ENCODE measurements at regions not wholly inside any gene's neighbourhood (a gene's known extent, or its start where the extent isn't known, plus 50 kb on each side); places are given as distances from the start of the nearest gene placed in this dataset.

DNA sequence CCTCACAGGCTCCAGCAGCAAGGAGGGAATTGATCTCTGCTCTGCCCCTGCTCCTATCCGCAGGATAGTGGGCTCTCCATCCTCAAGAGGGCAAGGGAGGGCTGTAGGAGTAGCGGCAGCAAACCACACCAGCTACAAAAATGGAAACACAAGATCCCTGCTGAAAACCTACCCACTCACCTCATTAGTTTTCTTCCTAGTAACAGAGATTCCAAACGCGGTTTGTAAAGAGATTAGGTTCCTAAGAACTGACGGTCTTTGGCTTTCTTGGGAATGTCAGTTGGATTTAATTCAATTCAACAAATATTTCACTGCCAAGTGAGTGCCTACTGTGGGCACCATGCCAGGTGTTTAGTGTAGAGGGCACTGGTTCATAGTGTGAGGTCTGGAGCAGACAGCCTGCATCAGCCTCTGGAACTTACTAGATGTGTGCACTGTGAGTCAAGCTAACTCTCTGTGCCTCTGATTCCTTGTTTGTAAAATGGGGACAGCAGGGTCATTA lies 84.7 kb downstream of the MRPL46 start:
- Histone ChIP-seq H3K9ac (ENCODE audit: low read length) (no peak overlapping the region), H3K27ac (ENCODE audit: low read depth, low read length) (no peak overlapping the region), H3K4me2 (ENCODE audit: low read length) (no peak overlapping the region), H2AFZ (ENCODE audit: low read depth, low read length, poor library complexity, severe bottlenecking) (no peak overlapping the region), H3K4me3 (replicated peaks in 1 of 2; ENCODE audit: low read depth in 1 of 2, low read length in 2 of 2) (no peak overlapping the region), H3K36me3 (ENCODE audit: control insufficient read depth in 1 of 2, insufficient read depth in 2 of 2, low read length in 2 of 2) (no peaks in the 10 kb centered on the region), H4K20me1 (ENCODE audit: insufficient read depth) (no peaks in the 10 kb centered on the region), H3K9me2 (ENCODE audit: insufficient read depth) (no peaks in the 10 kb centered on the region), H3K9me3 (ENCODE audit: control insufficient read depth in 1 of 2, insufficient read depth in 1 of 2, low read depth in 1 of 2, low read length in 2 of 2) (no peaks in the 10 kb centered on the region), H3K27me3 (ENCODE audit: insufficient read depth, low read length) (peaks cover 35% of the 10 kb centered on the region), H3K4me1 (ENCODE audit: control insufficient read depth in 1 of 2, insufficient read depth in 2 of 2, low read length in 2 of 2) (no peaks in the 10 kb centered on the region), H3K79me2 (ENCODE audit: insufficient read depth, low read length) (no peaks in the 10 kb centered on the region)
- CTCF ChIA-PET = no interaction called here
- RAD21 ChIA-PET (ENCODE audit: low non-redundant PET in 1 of 2, low total read pairs in 2 of 2, uncharacterized antibody in 2 of 2, unreplicated experiment in 2 of 2) = no interaction called here
- TF ChIP-seq EZH2phosphoT487 (IDR thresholded peaks at IDR 0.05; ENCODE audit: borderline replicate concordance) (no peak), YY1 (IDR thresholded peaks at IDR 0.05; ENCODE audit: extremely low read depth, insufficient replicate concordance, low read depth, low read length) (no peak), TCF7L2 (IDR thresholded peaks at IDR 0.05; ENCODE audit: borderline replicate concordance, extremely low read depth, insufficient read depth, insufficient read length) (no peak)
- ATAC-seq = no peak
- POLR2A ChIA-PET = no interaction called here
- no TSS peak for BruUV-seq (replicated peaks)
- no peak for DNase-seq (ENCODE audit: low read depth, low spot score)
- intact Hi-C loops (cut with micrococcal nuclease) = no loop called here

DNA sequence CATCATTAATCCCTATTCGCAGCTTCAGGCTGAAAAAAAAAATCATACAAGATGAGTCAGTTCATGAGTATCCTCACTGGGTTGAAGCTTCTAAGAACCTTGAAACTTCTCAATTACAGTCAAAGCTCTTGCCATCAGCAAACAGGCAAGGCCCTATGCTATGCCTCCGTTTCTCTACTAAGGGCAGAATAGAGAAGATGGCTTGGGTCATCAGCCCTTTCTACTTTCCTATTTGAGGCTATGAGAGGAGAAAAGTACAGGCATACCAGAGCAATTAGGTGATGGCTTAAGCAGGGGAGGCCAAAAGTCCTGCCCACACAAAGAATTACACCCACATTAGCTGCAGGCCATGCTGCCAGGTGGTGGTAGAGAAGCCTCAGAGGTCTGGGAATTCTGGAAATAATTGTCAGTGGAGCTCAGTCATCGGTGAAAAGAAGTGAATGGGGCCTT lies 89.0 kb downstream of the MRPL46 start:
- H3K79me2 ChIP-seq (ENCODE audit: insufficient read depth, low read length) = no peaks in the 10 kb centered on the region
- H2AFZ ChIP-seq (ENCODE audit: low read depth, low read length, poor library complexity, severe bottlenecking) = no peak overlapping the region
- H4K20me1 ChIP-seq (ENCODE audit: insufficient read depth) = no peaks in the 10 kb centered on the region
- no TSS peak for BruUV-seq (replicated peaks)
- CTCF ChIA-PET = no interaction called here
- no peaks in the 10 kb centered on the region for H3K9me3 ChIP-seq (ENCODE audit: control insufficient read depth in 1 of 2, insufficient read depth in 1 of 2, low read depth in 1 of 2, low read length in 2 of 2)
- DNase-seq (ENCODE audit: low read depth, low spot score) (no peak), ATAC-seq (no peak)
- peaks cover 54% of the 10 kb centered on the region for H3K27me3 ChIP-seq (ENCODE audit: insufficient read depth, low read length)
- intact Hi-C loops (cut with micrococcal nuclease) = no loop called here
- no peaks in the 10 kb centered on the region for H3K9me2 ChIP-seq (ENCODE audit: insufficient read depth)
- TF ChIP-seq CBX3 (IDR thresholded peaks at IDR 0.05; ENCODE audit: low read depth) (no peak), TCF7L2 (IDR thresholded peaks at IDR 0.05; ENCODE audit: borderline replicate concordance, extremely low read depth, insufficient read depth, insufficient read length) (no peak), MAX (IDR thresholded peaks at IDR 0.05) (no peak), ZNF274 (IDR thresholded peaks at IDR 0.05; ENCODE audit: low read depth, low read length) (no peak), POLR2A (IDR thresholded peaks at IDR 0.05; ENCODE audit: borderline replicate concordance, extremely low read depth, insufficient read depth, insufficient read length) (no peak), SP1 (IDR thresholded peaks at IDR 0.05; ENCODE audit: low read depth) (no peak), ZFX (IDR thresholded peaks at IDR 0.05) (no peak), RAD21 (IDR thresholded peaks at IDR 0.05; ENCODE audit: low read depth) (no peak), FOSL1 (IDR thresholded peaks at IDR 0.05; ENCODE audit: low read depth) (no peak), SRF (IDR thresholded peaks at IDR 0.05; ENCODE audit: low read depth) (no peak), EZH2phosphoT487 (IDR thresholded peaks at IDR 0.05; ENCODE audit: borderline replicate concordance) (no peak), ELF1 (IDR thresholded peaks at IDR 0.05; ENCODE audit: borderline replicate concordance, low read depth) (no peak), SIN3A (IDR thresholded peaks at IDR 0.05; ENCODE audit: low read depth) (no peak), YY1 (IDR thresholded peaks at IDR 0.05; ENCODE audit: extremely low read depth, insufficient replicate concordance, low read depth, low read length) (no peak), EZH2 (IDR thresholded peaks at IDR 0.05) (no peak)
- TF ChIP-seq, protein P1, sequence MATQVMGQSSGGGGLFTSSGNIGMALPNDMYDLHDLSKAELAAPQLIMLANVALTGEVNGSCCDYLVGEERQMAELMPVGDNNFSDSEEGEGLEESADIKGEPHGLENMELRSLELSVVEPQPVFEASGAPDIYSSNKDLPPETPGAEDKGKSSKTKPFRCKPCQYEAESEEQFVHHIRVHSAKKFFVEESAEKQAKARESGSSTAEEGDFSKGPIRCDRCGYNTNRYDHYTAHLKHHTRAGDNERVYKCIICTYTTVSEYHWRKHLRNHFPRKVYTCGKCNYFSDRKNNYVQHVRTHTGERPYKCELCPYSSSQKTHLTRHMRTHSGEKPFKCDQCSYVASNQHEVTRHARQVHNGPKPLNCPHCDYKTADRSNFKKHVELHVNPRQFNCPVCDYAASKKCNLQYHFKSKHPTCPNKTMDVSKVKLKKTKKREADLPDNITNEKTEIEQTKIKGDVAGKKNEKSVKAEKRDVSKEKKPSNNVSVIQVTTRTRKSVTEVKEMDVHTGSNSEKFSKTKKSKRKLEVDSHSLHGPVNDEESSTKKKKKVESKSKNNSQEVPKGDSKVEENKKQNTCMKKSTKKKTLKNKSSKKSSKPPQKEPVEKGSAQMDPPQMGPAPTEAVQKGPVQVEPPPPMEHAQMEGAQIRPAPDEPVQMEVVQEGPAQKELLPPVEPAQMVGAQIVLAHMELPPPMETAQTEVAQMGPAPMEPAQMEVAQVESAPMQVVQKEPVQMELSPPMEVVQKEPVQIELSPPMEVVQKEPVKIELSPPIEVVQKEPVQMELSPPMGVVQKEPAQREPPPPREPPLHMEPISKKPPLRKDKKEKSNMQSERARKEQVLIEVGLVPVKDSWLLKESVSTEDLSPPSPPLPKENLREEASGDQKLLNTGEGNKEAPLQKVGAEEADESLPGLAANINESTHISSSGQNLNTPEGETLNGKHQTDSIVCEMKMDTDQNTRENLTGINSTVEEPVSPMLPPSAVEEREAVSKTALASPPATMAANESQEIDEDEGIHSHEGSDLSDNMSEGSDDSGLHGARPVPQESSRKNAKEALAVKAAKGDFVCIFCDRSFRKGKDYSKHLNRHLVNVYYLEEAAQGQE (IDR thresholded peaks at IDR 0.05; ENCODE audit: low read depth) = no peak
- H3K4me2 ChIP-seq (ENCODE audit: low read length) = no peak overlapping the region
- no peak overlapping the region for H3K9ac ChIP-seq (ENCODE audit: low read length)
- no peaks in the 10 kb centered on the region for H3K4me1 ChIP-seq (ENCODE audit: control insufficient read depth in 1 of 2, insufficient read depth in 2 of 2, low read length in 2 of 2)
- H3K36me3 ChIP-seq (ENCODE audit: control insufficient read depth in 1 of 2, insufficient read depth in 2 of 2, low read length in 2 of 2) = no peaks in the 10 kb centered on the region
- no peak overlapping the region for H3K27ac ChIP-seq (ENCODE audit: low read depth, low read length)
- RAD21 ChIA-PET (ENCODE audit: low non-redundant PET in 1 of 2, low total read pairs in 2 of 2, uncharacterized antibody in 2 of 2, unreplicated experiment in 2 of 2) = no interaction called here
- H3K4me3 ChIP-seq (replicated peaks in 1 of 2; ENCODE audit: low read depth in 1 of 2, low read length in 2 of 2) = no peak overlapping the region
- POLR2A ChIA-PET = no interaction called here
